Stomach (tissue), 4 donors: ENCODE measurements at regions not wholly inside any gene's neighbourhood (a gene's known extent, or its start where the extent isn't known, plus 50 kb on each side); places are given as distances from the start of the nearest gene placed in this dataset.

Experiments
- CTCF ChIP-seq, 7 experiments: fragments of 450-650 bp in 4 of 7; fragments of 200-600 bp in 3 of 7; sonication (generic) in 3 of 7; IDR thresholded peaks; one replicate each; pipeline ENCODE4 v1.5.1; 2016 to 2019; ENCODE audit warnings: antibody characterized with exemption in 7 of 7, control low read depth in 2 of 7, mild to moderate bottlenecking in 1 of 7
- POLR2A ChIP-seq, 4 donors: fragments of 450-650 bp; IDR thresholded peaks; one replicate each; pipeline ENCODE4 v1.6.1; 2016; ENCODE audit warnings: antibody characterized with exemption in 4 of 4, control low read depth in 2 of 4, mild to moderate bottlenecking in 1 of 4, moderate library complexity in 1 of 4
- POLR2AphosphoS5 ChIP-seq, 3 donors: sonication (generic); formaldehyde crosslinking; IDR thresholded peaks; one replicate each; pipeline ENCODE4 v1.6.1; 2016; ENCODE audit warnings: antibody characterized with exemption in 3 of 3

GRCh38 chr2:66109419-66109818 is 325.5 kb upstream of the MEIS1 start:
- TF ChIP-seq CTCF (IDR thresholded peaks at IDR 0.05) (no peak), POLR2AphosphoS5 (IDR thresholded peaks at IDR 0.05) (no peak), POLR2A (IDR thresholded peaks at IDR 0.05) (no peak)
